ENCODE measurements at regions not wholly inside any gene's neighbourhood (a gene's known extent, or its start where the extent isn't known, plus 50 kb on each side); places are given as distances from the start of the nearest gene placed in this dataset.

DNA sequence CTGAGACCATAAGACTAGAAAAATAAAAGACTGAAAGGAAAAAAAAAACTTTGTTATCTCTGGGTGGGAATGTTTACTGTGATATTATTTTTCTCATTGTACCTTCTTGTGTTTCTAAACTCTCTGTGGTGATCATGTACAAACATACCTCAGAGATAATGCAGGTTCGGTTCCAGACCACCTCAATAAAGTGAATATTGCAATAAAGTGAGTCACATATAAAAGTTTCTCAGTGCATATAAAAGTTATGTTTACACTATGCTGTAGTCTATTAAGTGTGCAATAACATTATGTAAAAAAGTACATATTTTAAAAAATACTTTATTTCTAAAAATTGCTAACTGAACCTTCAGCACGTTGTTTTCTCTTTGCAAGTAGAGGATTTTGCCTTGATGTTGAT, 137.5 kb downstream of the CENPF start:
- CTCF ChIA-PET (ENCODE audit: partially characterized antibody): no interaction called here
- 82% methylated on average over 2 of the region's 2 CpGs; no CpG with 5 or more reads in 1 of the 2 experiments for WGBS, 2 experiments (ENCODE audit: extremely low coverage in 1 of 2, insufficient coverage in 1 of 2, insufficient read length in 1 of 2, insufficient replicate concordance in 2 of 2, low coverage in 1 of 2, low lambda C conversion rate in 2 of 2, missing lambda C conversion rate in 1 of 2)
- POLR2A ChIA-PET (ENCODE audit: partially characterized antibody): no interaction called here
- TF ChIP-seq SP1 (IDR thresholded peaks at IDR 0.05; ENCODE audit: low read depth, low read length) (no peak), SP2 (IDR thresholded peaks at IDR 0.05; ENCODE audit: low read length) (no peak), TAF1 (IDR thresholded peaks at IDR 0.05; ENCODE audit: low read depth, low read length) (no peak), ATF2 (IDR thresholded peaks at IDR 0.05; ENCODE audit: low read length) (no peak), NRF1 (IDR thresholded peaks at IDR 0.05; ENCODE audit: low read depth, low read length) (no peak), RBBP5 (IDR thresholded peaks at IDR 0.05; ENCODE audit: borderline replicate concordance, low read depth, low read length) (no peak), ASH2L (IDR thresholded peaks at IDR 0.05; ENCODE audit: low read length) (no peak), RAD21 (IDR thresholded peaks at IDR 0.05 in 1 of 2, conservative IDR thresholded peaks at IDR 0.05 in 1 of 2; ENCODE audit: low read depth in 2 of 2, low read length in 2 of 2) (no peak), FOSL1 (IDR thresholded peaks at IDR 0.05; ENCODE audit: insufficient read depth, low read depth, low read length) (no peak), SIX5 (IDR thresholded peaks at IDR 0.05; ENCODE audit: low read depth, low read length) (no peak), SRF (IDR thresholded peaks at IDR 0.05; ENCODE audit: low read depth, low read length) (no peak), TEAD4 (IDR thresholded peaks at IDR 0.05; ENCODE audit: low read depth, low read length) (no peak)
- TF ChIP-seq, protein P1, sequence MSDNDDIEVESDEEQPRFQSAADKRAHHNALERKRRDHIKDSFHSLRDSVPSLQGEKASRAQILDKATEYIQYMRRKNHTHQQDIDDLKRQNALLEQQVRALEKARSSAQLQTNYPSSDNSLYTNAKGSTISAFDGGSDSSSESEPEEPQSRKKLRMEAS (IDR thresholded peaks at IDR 0.05): no peak

More for the DNA sequence above, 137.5 kb downstream of the CENPF start:
- no peaks in the 10 kb centered on the region for H3K27me3 ChIP-seq (replicated peaks in 1 of 4; ENCODE audit: control insufficient read depth in 3 of 4, extremely low read depth in 1 of 4, insufficient read depth in 3 of 4, low read length in 3 of 4)
- H2BK12ac ChIP-seq (ENCODE audit: low read depth, low read length): no peak overlapping the region
- no peaks in the 10 kb centered on the region for H3K79me2 ChIP-seq (ENCODE audit: control insufficient read depth in 1 of 2, insufficient read depth in 2 of 2, low read length in 2 of 2)
- H3K27ac ChIP-seq (ENCODE audit: low read depth, low read length): no peak overlapping the region
- H4K20me1 ChIP-seq (replicated peaks in 1 of 2; ENCODE audit: control insufficient read depth in 1 of 2, insufficient read depth in 2 of 2, low read length in 2 of 2): no peaks in the 10 kb centered on the region
- no peak overlapping the region for H3K14ac ChIP-seq (ENCODE audit: insufficient read length)
- no peak overlapping the region for H2BK15ac ChIP-seq (ENCODE audit: low read length)
- no peak overlapping the region for H2BK120ac ChIP-seq (replicated peaks; ENCODE audit: low read depth, low read length)
- no peak overlapping the region for H2AK5ac ChIP-seq (ENCODE audit: low read depth, low read length)
- no peak for DNase-seq (ENCODE audit: low read depth in 1 of 2, low spot score in 2 of 2)
- H3K36me3 ChIP-seq (ENCODE audit: control insufficient read depth in 2 of 4, insufficient read depth in 4 of 4, low read length in 3 of 4): no peaks in the 10 kb centered on the region
- no peak overlapping the region for H3K56ac ChIP-seq (replicated peaks; ENCODE audit: insufficient read length, low read depth, low read length)
- no peak for FAIRE-seq
- H3K9ac ChIP-seq (replicated peaks in 1 of 4; ENCODE audit: extremely low read depth in 1 of 4, low read depth in 3 of 4, low read length in 3 of 4): no peak overlapping the region
- H3K9me3 ChIP-seq (ENCODE audit: insufficient read depth in 2 of 2, low read depth in 1 of 2, low read length in 1 of 2): no peaks in the 10 kb centered on the region
- H3K23me2 ChIP-seq (ENCODE audit: low read depth, low read length): no peaks in the 10 kb centered on the region
- no peak overlapping the region for H3K4ac ChIP-seq (replicated peaks; ENCODE audit: insufficient read length, low read depth, low read length)
- H3K4me1 ChIP-seq (replicated peaks in 1 of 4; ENCODE audit: control insufficient read depth in 3 of 4, insufficient read depth in 4 of 4, low read length in 3 of 4): no peaks in the 10 kb centered on the region
- no peak overlapping the region for H4K8ac ChIP-seq (ENCODE audit: extremely low read depth, insufficient read depth, low read length)
- H2BK5ac ChIP-seq (ENCODE audit: low read depth, low read length): no peak overlapping the region
- H3K4me2 ChIP-seq (ENCODE audit: insufficient read depth in 1 of 2, low read depth in 2 of 2, low read length in 2 of 2): no peak overlapping the region
- H2AFZ ChIP-seq (ENCODE audit: low read length): no peak overlapping the region
- no peak overlapping the region for H3K4me3 ChIP-seq (ENCODE audit: extremely low read depth in 1 of 4, insufficient read depth in 2 of 4, low read depth in 3 of 4, low read length in 4 of 4)
- no peak overlapping the region for H3K18ac ChIP-seq (ENCODE audit: extremely low read depth, low read length)
- no peak overlapping the region for H2BK20ac ChIP-seq (ENCODE audit: low read length)
- no peak overlapping the region for H3K23ac ChIP-seq (ENCODE audit: insufficient read length)
- no peak overlapping the region for H4K5ac ChIP-seq (ENCODE audit: insufficient read length, low read depth, low read length)
- H4K91ac ChIP-seq (replicated peaks; ENCODE audit: insufficient read length, low read length): no peak overlapping the region
- H3K79me1 ChIP-seq (ENCODE audit: low read depth, low read length): no peaks in the 10 kb centered on the region
